OCI-LY3 (cell line): ENCODE measurements at regions not wholly inside any gene's neighbourhood (a gene's known extent, or its start where the extent isn't known, plus 50 kb on each side); places are given as distances from the start of the nearest gene placed in this dataset.

Experiments used
- H2AFZ ChIP-seq: fragments of 200-600, 300-600 bp; shearing (Covaris generic); 2 replicates; pipeline ENCODE4 v1.6.0; 2014; ENCODE audit warnings: antibody characterized with exemption, low read depth, low read length
- H3K27ac ChIP-seq: fragments of 200-600, 300-600 bp; sonication (generic); 2 replicates; pipeline ENCODE4 v1.5.1; 2014; ENCODE audit warnings: mild to moderate bottlenecking, low read length, moderate library complexity, mixed read lengths
- H3K27me3 ChIP-seq: fragments of 200-600, 300-600 bp; sonication (generic); 2 replicates; pipeline ENCODE4 v1.6.1; 2014; ENCODE audit warnings: low read depth, low read length, mixed read lengths
- H3K36me3 ChIP-seq: fragments of 200-600, 300-600 bp; sonication (generic); replicated peaks from 2 replicates; pipeline ENCODE3; 2014; ENCODE audit warnings: low read depth, low read length, mixed read lengths
- H3K4me1 ChIP-seq: fragments of 300-600, 200-600 bp; sonication (generic); 2 replicates; pipeline ENCODE4 v1.6.1; 2014; ENCODE audit warnings: low read length, mixed read lengths
- H3K4me2 ChIP-seq: fragments of 200-600, 300-600 bp; sonication (generic); 2 replicates; pipeline ENCODE4 v1.6.1; 2014; ENCODE audit warnings: low read length, mixed read lengths
- H3K4me3 ChIP-seq: fragments of 300-600, 200-600 bp; sonication (generic); 2 replicates; pipeline ENCODE4 v1.5.1; 2014; ENCODE audit warnings: antibody characterized with exemption, mild to moderate bottlenecking, low read length, moderate library complexity
- H3K79me2 ChIP-seq: fragments of 300-600, 200-600 bp; shearing (Covaris generic); 2 replicates; pipeline ENCODE4 v1.6.1; 2014; ENCODE audit warnings: mild to moderate bottlenecking, low read length, mixed read lengths
- H3K9ac ChIP-seq: fragments of 300-600, 200-600 bp; shearing (Covaris generic); 2 replicates; pipeline ENCODE4 v1.6.0; 2014; ENCODE audit warnings: mild to moderate bottlenecking, low read length, moderate library complexity
- H3K9me3 ChIP-seq: fragments of 200-600, 300-600 bp; shearing (Covaris generic); 2 replicates; pipeline ENCODE4 v1.6.1; 2014; ENCODE audit warnings: low read length, mixed read lengths; ENCODE audit not compliant: insufficient read depth
- H4K20me1 ChIP-seq: fragments of 200-600, 300-600 bp; sonication (generic); 2 replicates; pipeline ENCODE4 v1.6.1; 2016; ENCODE audit warnings: low read length, mixed read lengths; ENCODE audit not compliant: insufficient read depth
- CTCF ChIP-seq: fragments of 200-600, 300-600 bp; sonication (generic); IDR thresholded peaks from 2 replicates; pipeline ENCODE4 v1.5.1; 2014; ENCODE audit warnings: antibody characterized with exemption, low read length, low read depth
- EZH2phosphoT487 ChIP-seq: fragments of 200-600 bp; shearing (Covaris generic); IDR thresholded peaks from 2 replicates; pipeline ENCODE4 v1.6.1; 2018; ENCODE audit warnings: antibody characterized with exemption, mixed run types, low read depth

GRCh38 chr4:124234771-124235170 is 477.8 kb downstream of the ANKRD50 start:
- H2AFZ ChIP-seq, result no peak overlapping the region
- no peak overlapping the region for H3K27ac ChIP-seq
- peaks cover under 1% of the 10 kb centered on the region for H3K4me1 ChIP-seq

GRCh38 chr4:124243671-124244366 is 468.7 kb downstream of the ANKRD50 start:
- no peaks in the 10 kb centered on the region for H3K4me1 ChIP-seq
- H3K27me3 ChIP-seq, result no peaks in the 10 kb centered on the region
- no peaks in the 10 kb centered on the region for H3K79me2 ChIP-seq
- H3K9me3 ChIP-seq, result no peaks in the 10 kb centered on the region
- no peak for TF ChIP-seq EZH2phosphoT487
- TF ChIP-seq CTCF, result no peak
- H3K4me3 ChIP-seq, result no peak overlapping the region
- H3K9ac ChIP-seq, result no peak overlapping the region
- no peaks in the 10 kb centered on the region for H4K20me1 ChIP-seq
- H3K36me3 ChIP-seq, result no peaks in the 10 kb centered on the region
- H3K27ac ChIP-seq, result no peak overlapping the region
- no peak overlapping the region for H3K4me2 ChIP-seq
- no peak overlapping the region for H2AFZ ChIP-seq

More at GRCh38 chr4:124234771-124235170, 477.8 kb downstream of the ANKRD50 start:
- Histone ChIP-seq H3K36me3 (no peaks in the 10 kb centered on the region), H3K79me2 (no peaks in the 10 kb centered on the region), H4K20me1 (no peaks in the 10 kb centered on the region), H3K9me3 (no peaks in the 10 kb centered on the region), H3K27me3 (no peaks in the 10 kb centered on the region), H3K4me2 (no peak overlapping the region), H3K4me3 (no peak overlapping the region), H3K9ac (no peak overlapping the region)
- no peak for TF ChIP-seq EZH2phosphoT487
- TF ChIP-seq CTCF, result no peak

GRCh38 chr4:124253080-124253479 is 459.5 kb downstream of the ANKRD50 start:
- Histone ChIP-seq H3K36me3 (no peaks in the 10 kb centered on the region), H3K27me3 (no peaks in the 10 kb centered on the region), H3K27ac (no peak overlapping the region), H3K9me3 (no peaks in the 10 kb centered on the region), H3K4me3 (no peak overlapping the region), H3K9ac (no peak overlapping the region), H3K4me1 (no peaks in the 10 kb centered on the region), H3K4me2 (no peak overlapping the region), H3K79me2 (no peaks in the 10 kb centered on the region), H4K20me1 (no peaks in the 10 kb centered on the region), H2AFZ (no peak overlapping the region)
- TF ChIP-seq EZH2phosphoT487, result no peak
- TF ChIP-seq CTCF, result no peak

DNA sequence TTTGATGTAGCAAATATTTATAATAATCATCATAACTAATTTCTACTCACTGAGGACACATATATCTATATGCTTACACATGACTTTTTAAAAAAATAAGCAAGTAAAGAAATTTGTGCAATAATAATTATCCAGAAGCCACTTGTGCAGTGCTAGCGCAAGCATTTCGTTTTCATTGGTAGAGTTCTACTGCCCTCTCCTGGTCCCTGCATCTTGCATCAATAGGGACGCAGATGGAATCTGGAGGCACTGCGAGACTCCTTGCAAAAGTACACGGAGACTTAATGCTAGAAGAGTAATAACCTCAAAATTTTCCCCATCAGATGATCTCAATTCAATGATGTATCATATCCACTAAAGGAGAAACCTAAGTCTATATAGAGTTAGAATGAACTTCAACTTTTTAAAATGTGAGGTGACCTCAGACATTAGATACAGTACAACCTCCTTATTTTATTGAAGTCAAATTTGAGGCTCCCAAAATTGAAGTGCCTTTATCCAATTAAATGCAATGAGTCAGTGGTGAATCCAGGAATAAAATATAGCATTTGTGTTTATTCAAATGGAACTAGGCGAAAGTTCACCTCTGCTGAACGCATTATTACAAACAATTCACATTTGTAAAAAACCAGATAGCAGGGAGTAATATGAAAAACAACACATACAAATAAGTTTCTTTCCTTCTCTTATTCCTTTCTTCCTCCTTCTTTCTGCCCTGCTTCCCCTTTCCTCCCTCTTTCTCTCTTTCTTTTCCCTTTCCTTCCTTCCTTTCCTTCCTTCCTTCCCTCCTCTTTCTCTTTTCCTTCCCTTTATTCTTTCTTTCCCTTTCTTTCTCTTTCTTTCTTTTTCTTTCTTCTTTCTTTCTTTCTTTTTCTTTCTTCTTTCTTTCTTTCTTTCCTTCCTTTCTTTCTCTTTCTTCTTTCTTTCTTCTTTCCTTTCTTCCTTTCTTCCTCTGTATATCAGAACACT is 450.0 kb downstream of the ANKRD50 start:
- H3K9ac ChIP-seq, result no peak overlapping the region
- no peaks in the 10 kb centered on the region for H3K9me3 ChIP-seq
- no peaks in the 10 kb centered on the region for H4K20me1 ChIP-seq
- H3K4me1 ChIP-seq, result no peaks in the 10 kb centered on the region
- H3K4me3 ChIP-seq, result no peak overlapping the region
- no peaks in the 10 kb centered on the region for H3K79me2 ChIP-seq
- H3K27me3 ChIP-seq, result no peaks in the 10 kb centered on the region
- no peak overlapping the region for H2AFZ ChIP-seq
- TF ChIP-seq CTCF, result peak; percentile 91
- TF ChIP-seq EZH2phosphoT487, result no peak
- no peak overlapping the region for H3K27ac ChIP-seq
- no peaks in the 10 kb centered on the region for H3K36me3 ChIP-seq
- H3K4me2 ChIP-seq, result peak overlapping the region; percentile 41
